H54 (cell line): ENCODE measurements at regions not wholly inside any gene's neighbourhood (a gene's known extent, or its start where the extent isn't known, plus 50 kb on each side); places are given as distances from the start of the nearest gene placed in this dataset.
"Not testable (repeated sequence)": the region's sequence is repeated elsewhere in the genome, so short reads cannot be mapped to it uniquely, and the experiment has no call there.

Source experiments
- DNase-seq: peaks from one replicate; pipeline ENCODE4 v3.0.0; 2011; ENCODE audit warnings: low spot score, mixed read lengths; ENCODE audit not compliant: insufficient read length
- FAIRE-seq: peaks from 3 replicates; lab custom pipeline; 2011; peaks lifted over from hg19 to GRCh38; lab: Jason Lieb, UNC
- POLR2A ChIP-seq: IDR thresholded peaks from 2 replicates; pipeline ENCODE4 v1.6.1; 2011; ENCODE audit warnings: low read depth, mild to moderate bottlenecking, low read length

GRCh38 chr6:154632119-154632518, 101.1 kb upstream of the SCAF8 start:
- no peak for TF ChIP-seq POLR2A
- DNase-seq (no peak), FAIRE-seq (no peak)

GRCh38 chr6:154637392-154637791, 95.8 kb upstream of the SCAF8 start:
- no peak for TF ChIP-seq POLR2A
- no peak for FAIRE-seq
- DNase-seq = no peak

- no peak for DNase-seq
- no peak for FAIRE-seq
- TF ChIP-seq POLR2A = no peak
Measured at GRCh38 chr6:154638369-154638768, 94.8 kb upstream of the SCAF8 start.

GRCh38 chr6:154639196-154639595, 94.0 kb upstream of the SCAF8 start:
- not testable (repeated sequence) for FAIRE-seq, DNase-seq

- no peak for DNase-seq
- no peak for FAIRE-seq
- TF ChIP-seq POLR2A = no peak
Measured at GRCh38 chr6:154648188-154648887, 84.9 kb upstream of the SCAF8 start.

GRCh38 chr6:154648888-154649205, 84.4 kb upstream of the SCAF8 start:
- no peak for TF ChIP-seq POLR2A
- DNase-seq = no peak
- no peak for FAIRE-seq

GRCh38 chr6:154649721-154650120, 83.5 kb upstream of the SCAF8 start:
- no peak for TF ChIP-seq POLR2A
- FAIRE-seq = no peak
- DNase-seq = no peak

- FAIRE-seq (no peak), DNase-seq (no peak)
- no peak for TF ChIP-seq POLR2A
Measured at GRCh38 chr6:154650351-154650750, 82.9 kb upstream of the SCAF8 start.

- DNase-seq (no peak), FAIRE-seq (no peak)
- TF ChIP-seq POLR2A = no peak
Measured at GRCh38 chr6:154651656-154652055, 81.6 kb upstream of the SCAF8 start.

- TF ChIP-seq POLR2A = no peak
- no peak for FAIRE-seq
- DNase-seq = no peak
Measured at GRCh38 chr6:154653385-154653784, 79.8 kb upstream of the SCAF8 start.

GRCh38 chr6:154653853-154654252, 79.4 kb upstream of the SCAF8 start:
- TF ChIP-seq POLR2A = no peak
- DNase-seq (peak; percentile 50), FAIRE-seq (no peak)

GRCh38 chr6:154656660-154657059, 76.6 kb upstream of the SCAF8 start:
- no peak for DNase-seq
- no peak for TF ChIP-seq POLR2A
- FAIRE-seq = no peak

GRCh38 chr6:154661768-154662167, 71.4 kb upstream of the SCAF8 start:
- DNase-seq (no peak), FAIRE-seq (no peak)
- TF ChIP-seq POLR2A = no peak

GRCh38 chr6:154664287-154664686, 68.9 kb upstream of the SCAF8 start:
- no peak for TF ChIP-seq POLR2A
- no peak for DNase-seq
- no peak for FAIRE-seq

- DNase-seq (no peak), FAIRE-seq (no peak)
- TF ChIP-seq POLR2A = no peak
Measured at GRCh38 chr6:154668156-154668555, 65.1 kb upstream of the SCAF8 start.

- DNase-seq (no peak), FAIRE-seq (no peak)
- no peak for TF ChIP-seq POLR2A
Measured at GRCh38 chr6:154672086-154672485, 61.1 kb upstream of the SCAF8 start.

GRCh38 chr6:154673919-154674318, 59.3 kb upstream of the SCAF8 start:
- DNase-seq (no peak), FAIRE-seq (no peak)
- TF ChIP-seq POLR2A = no peak
